ENCODE measurements at regions not wholly inside any gene's neighbourhood (a gene's known extent, or its start where the extent isn't known, plus 50 kb on each side); places are given as distances from the start of the nearest gene placed in this dataset.

DNA sequence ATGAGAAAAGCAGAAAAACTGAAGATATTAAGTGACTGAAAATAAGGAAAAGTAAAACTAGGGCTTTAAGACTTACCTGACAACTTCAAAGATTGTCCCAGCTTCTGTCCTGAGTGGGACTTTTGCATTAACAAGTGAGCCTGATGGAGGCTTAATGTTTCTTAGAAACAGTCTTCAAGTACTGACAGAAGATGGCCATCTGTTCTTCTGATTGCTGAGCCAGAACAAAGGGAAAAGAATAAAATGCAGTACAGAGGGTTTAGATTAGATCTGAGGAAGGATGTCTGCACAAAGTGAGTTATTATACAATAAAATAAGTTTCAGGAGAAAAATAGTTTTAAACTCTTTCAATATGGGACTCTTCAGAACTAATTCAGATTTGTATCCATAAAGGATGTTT, 500.7 kb downstream of the CETN3 start:
- DNase-seq, result no peak

- peak; percentile 14 to 25 for DNase-seq
Measured at GRCh38 chr5:89904442-89904841, 505.1 kb downstream of the CETN3 start.

- DNase-seq, result no peak
Measured at GRCh38 chr5:89901983-89902382, 507.6 kb downstream of the CETN3 start.

DNA sequence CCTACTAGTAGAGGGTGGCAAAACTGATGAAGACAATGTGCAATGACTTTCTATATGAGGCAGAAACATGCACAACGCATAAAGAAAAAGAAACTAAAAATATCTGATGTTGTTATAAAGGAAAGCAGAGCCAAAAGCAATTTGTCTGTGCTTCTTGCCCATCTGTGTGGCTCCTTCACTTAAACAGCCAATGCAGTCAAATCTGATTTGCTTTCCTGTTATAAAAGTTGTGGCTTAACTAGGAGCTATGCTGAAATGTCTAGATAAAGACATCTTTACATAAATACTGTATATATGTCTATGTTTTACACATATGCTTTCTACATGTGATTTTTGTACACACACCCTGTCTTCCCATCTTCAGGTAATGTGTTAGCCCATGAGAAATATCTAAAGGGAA, 508.2 kb downstream of the CETN3 start:
- DNase-seq, result no peak

DNA sequence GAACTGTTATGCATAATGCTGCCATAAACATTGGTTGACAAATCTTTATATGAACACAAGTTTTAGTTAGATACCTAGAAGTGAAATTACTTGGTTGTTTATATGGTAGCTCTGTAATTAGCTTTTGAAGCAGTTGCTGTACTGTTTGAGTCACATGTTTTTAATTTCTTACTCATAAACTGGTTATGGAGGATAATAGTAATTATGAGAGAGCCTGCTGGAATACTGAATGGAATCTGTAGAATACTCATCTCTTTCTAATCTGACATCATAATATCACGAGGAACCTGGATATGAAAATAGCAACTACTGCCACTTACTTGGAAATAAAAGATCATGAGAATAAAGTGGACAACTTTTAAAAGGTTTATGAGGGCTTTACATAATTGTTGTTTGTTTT, 509.2 kb downstream of the CETN3 start:
- DNase-seq, result no peak

DNA sequence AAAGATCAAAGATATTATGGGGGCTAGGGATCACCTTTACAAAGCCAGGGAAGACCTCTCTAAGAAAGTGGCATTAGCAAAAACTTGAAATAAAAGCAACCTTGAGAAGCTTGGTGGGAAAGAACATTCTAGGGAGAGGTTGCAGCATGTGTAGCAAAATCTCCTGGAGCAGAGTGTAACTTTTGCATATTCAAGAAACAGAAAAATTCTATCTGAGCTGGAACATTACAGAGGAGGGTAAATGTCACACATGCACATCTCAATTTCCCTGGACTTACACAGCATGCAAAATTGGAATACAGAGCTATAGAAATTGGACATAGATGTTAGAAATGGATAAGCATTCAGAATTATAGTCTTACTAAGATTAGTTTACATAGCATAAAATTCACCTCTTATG, 510.0 kb downstream of the CETN3 start:
- DNase-seq, result no peak

DNA sequence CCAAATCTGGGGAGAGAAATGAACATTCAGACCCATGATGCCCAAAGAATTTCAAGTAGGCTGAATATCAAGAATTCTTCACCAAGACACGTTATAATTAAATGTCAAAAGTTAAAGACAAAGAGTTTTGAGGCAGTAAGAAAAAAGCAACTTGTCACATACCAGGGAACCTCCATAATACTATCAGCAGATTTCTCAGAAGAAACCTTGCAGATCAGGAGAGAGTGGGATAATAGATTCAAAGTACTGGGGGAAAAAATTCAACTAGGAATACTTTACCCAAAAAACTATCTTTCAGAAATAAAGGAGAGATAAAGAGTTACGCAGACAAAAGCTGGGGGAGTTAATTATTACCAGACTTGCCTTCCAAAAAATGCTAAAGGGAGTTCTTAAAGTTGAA, 516.0 kb downstream of the CETN3 start:
- DNase-seq, result no peak

DNA sequence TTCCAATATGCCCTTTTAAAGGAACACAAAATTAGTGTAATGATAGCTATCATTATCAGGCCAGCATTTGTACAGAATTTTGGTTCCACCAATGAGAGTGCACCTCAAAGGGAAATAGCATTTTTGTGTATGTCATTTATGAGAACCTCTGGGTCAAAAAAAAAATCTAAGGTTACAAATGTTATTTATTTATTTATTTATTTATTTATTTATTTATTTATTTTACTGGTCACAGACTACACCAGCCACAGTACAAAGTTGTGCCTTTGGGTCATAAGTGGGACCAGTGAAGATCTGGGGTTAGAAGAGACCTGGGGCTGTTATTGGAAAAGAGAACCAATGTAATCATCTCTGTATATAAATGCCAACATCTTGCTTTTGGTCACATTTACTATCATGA, 523.9 kb downstream of the CETN3 start:
- no peak for DNase-seq

GRCh38 chr5:89883967-89884366, 525.6 kb downstream of the CETN3 start:
- peak in 1 of 2 experiments; percentile 6 for DNase-seq

GRCh38 chr5:89878140-89879132, 531.1 kb downstream of the CETN3 start:
- peak in 1 of 2 experiments; percentile 5 for DNase-seq

- DNase-seq, result no peak
Measured at GRCh38 chr5:89871906-89872305, 537.6 kb downstream of the CETN3 start.

DNA sequence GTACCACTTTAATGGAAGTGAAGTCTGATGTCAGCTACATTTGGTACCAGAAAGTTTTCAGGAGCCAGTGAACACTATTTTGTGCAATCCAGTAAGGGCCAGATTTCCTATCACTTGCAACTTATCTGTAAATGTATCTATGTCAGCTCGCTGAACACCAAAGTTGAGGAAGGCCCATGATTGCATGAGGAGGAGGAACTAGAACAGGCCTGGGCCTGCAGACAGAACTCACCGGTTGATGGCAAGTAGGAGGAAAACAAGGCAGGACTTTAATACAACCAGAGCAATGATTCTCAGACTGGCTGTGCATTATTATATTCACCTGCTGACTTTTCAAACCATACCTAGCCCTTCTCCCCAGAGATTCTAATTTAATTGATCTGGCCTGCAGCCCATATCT, 540.2 kb downstream of the CETN3 start:
- no peak for DNase-seq

- DNase-seq, result no peak
Measured at GRCh38 chr5:89866410-89866809, 543.1 kb downstream of the CETN3 start.

DNA sequence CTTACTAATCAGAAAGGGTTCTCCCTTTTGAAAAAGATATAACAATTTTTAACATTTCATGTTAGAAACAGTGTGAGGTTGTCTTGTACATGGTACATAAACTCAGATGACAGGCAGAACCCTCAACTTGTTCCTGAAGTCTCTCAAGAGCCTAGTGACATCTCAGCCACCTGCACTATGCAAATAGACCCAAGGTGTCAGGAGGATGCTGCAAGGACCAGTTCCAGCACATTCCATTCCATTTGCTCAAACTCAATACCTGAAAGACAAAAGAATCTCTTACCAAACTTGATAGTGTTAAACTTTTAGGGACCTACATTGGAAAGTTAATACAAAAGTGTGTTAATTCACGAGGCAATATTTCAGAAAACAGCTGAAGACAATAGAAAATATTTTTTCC, 544.6 kb downstream of the CETN3 start:
- DNase-seq, result no peak

DNA sequence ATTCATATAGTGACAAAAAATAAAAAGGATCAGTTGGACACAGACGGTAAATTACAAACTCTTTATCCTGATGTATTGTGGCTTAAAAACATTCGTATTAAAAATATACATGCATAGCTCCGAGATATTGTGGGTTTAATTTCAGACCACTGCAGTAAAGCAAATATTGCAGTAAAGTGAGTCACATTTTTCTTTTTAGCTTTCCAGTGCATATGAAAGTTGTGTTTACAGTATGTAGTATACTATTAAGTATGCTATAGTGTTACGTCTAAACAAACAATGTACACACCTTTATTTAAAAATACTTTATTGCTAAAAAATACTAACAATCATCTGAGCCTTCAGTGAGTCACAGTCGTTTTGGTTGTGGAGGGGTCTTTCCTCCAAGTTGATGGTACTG, 551.8 kb downstream of the CETN3 start:
- no peak for DNase-seq

DNA sequence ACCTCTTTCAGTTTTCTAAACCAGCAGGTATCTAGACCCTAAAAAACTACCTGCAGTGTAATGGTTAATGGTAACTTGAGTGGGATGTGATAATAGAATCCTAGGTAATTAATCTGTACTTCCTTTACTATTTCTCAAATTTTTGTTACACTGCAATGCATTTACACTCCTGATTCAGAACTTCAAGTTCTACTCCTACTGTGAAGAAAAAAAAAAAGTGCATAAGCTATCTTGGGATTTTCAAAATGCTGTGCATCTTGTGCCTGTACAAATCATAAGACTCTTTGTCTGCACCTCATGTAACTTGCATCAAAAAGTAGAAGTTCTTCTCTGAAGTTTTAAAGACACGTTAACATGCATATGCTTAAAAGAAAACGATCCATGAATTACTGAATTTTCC, 554.1 kb downstream of the CETN3 start:
- no peak for DNase-seq

GRCh38 chr5:89851911-89852310, 557.6 kb downstream of the CETN3 start:
- DNase-seq, result no peak

- DNase-seq, result no peak
Measured at GRCh38 chr5:89850513-89850865, 559.1 kb downstream of the CETN3 start.

DNA sequence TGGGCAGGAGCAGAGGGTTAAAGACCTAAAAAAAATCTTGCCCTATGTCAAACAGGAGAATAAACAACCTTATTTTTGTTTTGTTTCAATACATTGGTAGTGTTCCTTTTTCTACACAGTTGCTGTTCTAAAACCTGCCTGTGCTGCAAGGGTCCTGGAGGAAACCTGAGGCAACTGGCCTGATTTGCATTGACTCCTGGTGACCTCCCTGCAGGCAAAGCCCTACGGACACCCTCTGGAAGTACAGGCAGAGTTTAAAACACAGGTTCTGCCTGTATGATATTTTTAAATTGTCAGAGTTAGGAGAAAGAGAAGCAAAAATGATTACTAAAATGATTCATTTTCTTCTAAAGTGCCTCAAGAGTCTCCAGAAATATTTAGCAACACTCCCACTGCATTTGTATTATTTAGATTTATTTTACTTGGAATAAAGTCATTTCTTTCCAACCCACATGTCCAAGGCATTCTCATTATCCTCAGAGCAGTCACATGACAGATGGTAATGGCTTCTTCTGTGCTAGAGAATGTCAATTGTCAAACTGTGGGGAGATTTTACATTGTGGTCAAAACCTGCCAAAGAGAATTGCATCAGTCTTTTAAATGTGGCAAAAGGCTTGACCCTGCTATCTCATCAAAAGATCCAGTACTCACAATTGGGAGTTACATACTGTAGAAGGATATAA, 559.6 kb downstream of the CETN3 start:
- DNase-seq, result no peak

DNA sequence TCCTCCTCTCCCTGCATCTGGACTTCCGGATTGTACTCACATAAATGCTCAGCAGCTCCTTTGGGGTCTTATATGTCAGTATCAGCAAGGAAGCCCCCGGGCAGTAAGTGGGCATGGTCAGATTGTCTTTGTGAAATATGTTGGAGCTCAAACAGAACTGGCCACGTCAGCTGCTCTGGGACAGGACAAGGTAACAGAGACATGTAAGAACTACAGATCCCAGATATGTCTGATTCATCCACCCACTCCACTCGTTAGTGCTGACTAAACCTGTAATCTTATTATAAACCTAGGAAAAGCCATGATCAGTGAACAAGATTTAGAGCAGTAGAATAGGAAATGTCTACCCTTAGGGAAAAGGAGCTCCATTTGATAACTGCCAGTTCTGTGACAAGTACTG, 561.8 kb downstream of the CETN3 start:
- no peak for DNase-seq

DNA sequence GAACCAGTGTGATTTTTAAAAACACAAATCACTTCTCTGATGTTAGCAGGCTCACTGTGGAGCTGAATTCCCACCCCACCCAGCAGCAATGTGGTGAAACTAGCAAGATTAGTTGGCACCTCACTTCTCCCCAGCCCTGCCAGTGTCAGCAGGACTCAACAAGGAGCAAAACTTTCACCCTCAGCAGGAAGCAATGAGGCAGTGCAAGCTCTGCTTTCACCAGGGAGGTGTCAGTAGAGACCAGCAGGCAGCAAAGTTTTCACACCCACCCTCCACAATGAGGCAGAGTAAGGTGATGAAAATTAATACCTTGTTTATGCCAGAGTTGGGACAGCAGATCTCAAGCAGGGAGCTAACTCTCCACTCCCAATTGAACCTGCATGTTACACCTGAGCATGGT, 565.0 kb downstream of the CETN3 start:
- no peak for DNase-seq

- no peak for DNase-seq
Measured at GRCh38 chr5:89842531-89842930, 567.0 kb downstream of the CETN3 start.

DNA sequence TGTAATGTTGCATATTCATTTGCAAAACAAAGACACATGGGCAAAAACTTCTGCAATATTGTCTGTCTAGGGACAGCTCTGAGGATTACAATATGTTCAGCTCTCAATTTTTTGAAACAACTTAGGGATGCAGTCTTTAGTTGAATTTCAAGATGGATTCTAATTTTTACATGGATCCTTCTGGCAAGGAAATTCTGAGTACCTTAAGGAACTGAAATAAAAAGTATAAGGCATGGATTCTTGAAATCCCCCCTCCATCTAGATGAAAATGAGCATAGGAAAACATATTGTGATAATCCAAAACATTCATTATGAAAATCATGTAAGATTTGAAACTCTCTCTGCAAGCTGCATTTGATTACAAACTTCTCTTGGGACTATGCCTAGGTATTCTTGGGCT, 568.6 kb downstream of the CETN3 start:
- DNase-seq, result no peak

DNA sequence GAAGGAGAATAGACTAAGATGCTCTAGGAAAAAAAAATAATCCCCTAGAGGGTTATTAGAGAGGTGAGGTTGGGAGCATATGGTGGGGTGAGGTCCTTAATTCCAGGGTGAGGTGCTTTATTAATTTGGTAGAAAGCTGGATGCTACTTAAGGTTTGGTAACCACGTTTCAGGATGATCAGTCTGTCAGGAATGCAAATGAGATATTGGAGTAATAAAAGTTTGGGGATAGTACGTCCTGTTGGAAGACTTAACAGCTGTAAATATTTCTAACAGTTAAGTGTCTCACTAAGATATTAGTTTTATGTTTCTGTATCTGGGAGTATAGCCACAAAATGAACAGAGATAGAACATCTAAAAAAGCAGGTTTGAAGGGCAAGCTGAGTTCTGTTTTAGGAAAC, 578.9 kb downstream of the CETN3 start:
- DNase-seq, result no peak

All from AML-193 (cell line).